K562 (cell line): ENCODE measurements at regions not wholly inside any gene's neighbourhood (a gene's known extent, or its start where the extent isn't known, plus 50 kb on each side); places are given as distances from the start of the nearest gene placed in this dataset.

Source experiments
- CREB5 ChIP-seq: fragments of 250-450 bp; sonication (Bioruptor Pico); IDR thresholded peaks from 2 replicates; pipeline ENCODE4 v1.5.0; 2020; ENCODE audit warnings: mild to moderate bottlenecking
- CTCF ChIP-seq, 3 experiments: IDR thresholded peaks in 2 of 3; conservative IDR thresholded peaks in 1 of 3; 2 replicates each; pipeline ENCODE4 v1.5.1; 2011 to 2012; ENCODE audit warnings: low read length in 3 of 3, mild to moderate bottlenecking in 3 of 3, control low read depth in 2 of 3, improper control_type of control experiment in 1 of 3, inconsistent platforms in 1 of 3, low read depth in 1 of 3, mixed read lengths in 1 of 3, moderate library complexity in 1 of 3; ENCODE audit not compliant: insufficient read depth in 2 of 3
- MAX ChIP-seq: sonication (generic); formaldehyde crosslinking; IDR thresholded peaks from 2 replicates; pipeline ENCODE4 v1.9.0; 2022; ENCODE audit warnings: mild to moderate bottlenecking, missing genetic modification reagents
- NFRKB ChIP-seq: fragments of 450-650 bp; IDR thresholded peaks from 2 replicates; pipeline ENCODE4 v1.6.1; 2016; ENCODE audit warnings: low read depth
- RBM34 ChIP-seq: fragments of 200-400 bp; formaldehyde crosslinking; IDR thresholded peaks from 2 replicates; pipeline ENCODE4 v1.6.1; 2018; ENCODE audit warnings: low read length, borderline replicate concordance; ENCODE audit not compliant: insufficient read depth
- SIN3A ChIP-seq, 2 experiments: fragments of 150-350 bp in 1 of 2; IDR thresholded peaks; 2 replicates each; pipeline ENCODE4 v1.6.1; 2011 to 2016; ENCODE audit warnings: borderline replicate concordance in 2 of 2, low read depth in 2 of 2, low read length in 2 of 2, mild to moderate bottlenecking in 2 of 2, moderate library complexity in 2 of 2; ENCODE audit not compliant: control insufficient read depth in 1 of 2
- SMARCC2 ChIP-seq: fragments of 450-650 bp; IDR thresholded peaks from 2 replicates; pipeline ENCODE4 v1.6.1; 2017; ENCODE audit warnings: antibody characterized with exemption, moderate library complexity, mild to moderate bottlenecking, low read depth
- SNAPC5 ChIP-seq: fragments of 250-450 bp; sonication (Bioruptor Pico); IDR thresholded peaks from 2 replicates; pipeline ENCODE4 v1.8.0; 2021; ENCODE audit warnings: moderate library complexity, mild to moderate bottlenecking, inconsistent platforms
- TCF7 ChIP-seq: sonication (generic); IDR thresholded peaks from 2 replicates; pipeline ENCODE4 v1.6.1; 2016; ENCODE audit warnings: antibody characterized with exemption, borderline replicate concordance
- TF ChIP-seq, protein P1 (sequence below): sonication (generic); formaldehyde crosslinking; IDR thresholded peaks from 2 replicates; pipeline ENCODE4 v1.8.1; 2023; ENCODE audit warnings: mild to moderate bottlenecking, missing genetic modification reagents, moderate library complexity

DNA sequence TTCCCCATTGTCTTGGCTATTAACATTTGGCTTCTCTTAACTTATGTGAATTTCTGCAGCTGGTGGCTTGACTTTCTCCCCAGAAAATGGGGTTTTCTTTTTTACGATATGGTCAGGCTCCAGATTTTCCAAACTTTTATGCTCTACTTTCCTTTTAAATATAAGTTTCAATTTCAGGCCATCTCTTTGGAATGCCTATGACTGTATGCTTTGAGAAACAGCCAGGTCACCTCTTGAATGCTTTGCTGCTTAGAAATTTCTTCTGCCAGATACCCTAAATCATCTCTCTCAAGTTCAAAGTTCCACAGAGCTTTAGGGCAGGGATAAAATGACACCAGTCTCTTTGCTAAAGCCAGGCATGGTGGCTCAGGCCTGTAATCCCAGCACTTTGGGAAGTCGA, 212.9 kb upstream of the SMIM31 start:
- TF ChIP-seq TCF7 (no peak), CREB5 (CRISPR knock-in tag) (no peak), SNAPC5 (CRISPR knock-in tag) (no peak), CTCF (IDR thresholded peaks at IDR 0.05 in 2 of 3, conservative IDR thresholded peaks at IDR 0.05 in 1 of 3; ENCODE audit: insufficient read depth in 2 of 3, low read depth in 1 of 3, low read length in 3 of 3) (no peak), MAX (CRISPR knock-in tag) (no peak), NFRKB (no peak), RBM34 (no peak), SIN3A (IDR thresholded peaks at IDR 0.05; ENCODE audit: borderline replicate concordance in 2 of 2, control insufficient read depth in 1 of 2, low read depth in 2 of 2, low read length in 2 of 2) (no peak), SMARCC2 (no peak)
- TF ChIP-seq, protein P1, sequence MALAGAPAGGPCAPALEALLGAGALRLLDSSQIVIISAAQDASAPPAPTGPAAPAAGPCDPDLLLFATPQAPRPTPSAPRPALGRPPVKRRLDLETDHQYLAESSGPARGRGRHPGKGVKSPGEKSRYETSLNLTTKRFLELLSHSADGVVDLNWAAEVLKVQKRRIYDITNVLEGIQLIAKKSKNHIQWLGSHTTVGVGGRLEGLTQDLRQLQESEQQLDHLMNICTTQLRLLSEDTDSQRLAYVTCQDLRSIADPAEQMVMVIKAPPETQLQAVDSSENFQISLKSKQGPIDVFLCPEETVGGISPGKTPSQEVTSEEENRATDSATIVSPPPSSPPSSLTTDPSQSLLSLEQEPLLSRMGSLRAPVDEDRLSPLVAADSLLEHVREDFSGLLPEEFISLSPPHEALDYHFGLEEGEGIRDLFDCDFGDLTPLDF (CRISPR knock-in tag) = no peak
